ENCODE measurements at regions not wholly inside any gene's neighbourhood (a gene's known extent, or its start where the extent isn't known, plus 50 kb on each side); places are given as distances from the start of the nearest gene placed in this dataset.
"Not testable (repeated sequence)": the region's sequence is repeated elsewhere in the genome, so short reads cannot be mapped to it uniquely, and the experiment has no call there.

GRCh38 chr3:161893972-161894371 is 397.4 kb downstream of the OTOL1 start:
- DNase-seq = no peak
- intact Hi-C loops (cut with DNase I) = no loop called here

GRCh38 chr3:161894657-161895056 is 398.0 kb downstream of the OTOL1 start:
- intact Hi-C loops (cut with DNase I) = no loop called here
- no peak for DNase-seq

GRCh38 chr3:161905520-161906132 is 409.0 kb downstream of the OTOL1 start:
- intact Hi-C loops (cut with DNase I) = no loop called here

GRCh38 chr3:161913786-161914389 is 417.3 kb downstream of the OTOL1 start:
- DNase-seq = no peak
- intact Hi-C loops (cut with DNase I) = no loop called here

More at GRCh38 chr3:161905520-161906132, 409.0 kb downstream of the OTOL1 start:
- DNase-seq = no peak

- intact Hi-C loops (cut with DNase I) = loop anchor here (5.0 kb wide), 1 partner anchor 1127 kb away; no protein-coding TSS in a partner anchor
- DNase-seq = peak in 9 of 10 donors; percentile 28 to 91 (median 60)
These were observed 418.3 kb downstream of the OTOL1 start for GRCh38 chr3:161914703-161915417.

GRCh38 chr3:161915418-161915750 is 418.8 kb downstream of the OTOL1 start:
- intact Hi-C loops (cut with DNase I) = loop anchor here (5.0 kb wide), 1 partner anchor 1127 kb away; no protein-coding TSS in a partner anchor
- no peak for DNase-seq

GRCh38 chr3:161920196-161920595 is 423.6 kb downstream of the OTOL1 start:
- DNase-seq = no peak
- intact Hi-C loops (cut with DNase I) = no loop called here

GRCh38 chr3:161925749-161926360 is 429.2 kb downstream of the OTOL1 start:
- intact Hi-C loops (cut with DNase I) = no loop called here
- no peak for DNase-seq

- no peak for DNase-seq
- intact Hi-C loops (cut with DNase I) = no loop called here
These were observed 430.5 kb downstream of the OTOL1 start for GRCh38 chr3:161927131-161927530.

- intact Hi-C loops (cut with DNase I) = no loop called here
- DNase-seq = no peak
These were observed 443.5 kb downstream of the OTOL1 start for GRCh38 chr3:161939918-161940620.

- intact Hi-C loops (cut with DNase I) = no loop called here
- DNase-seq = no peak
These were observed 444.0 kb downstream of the OTOL1 start for GRCh38 chr3:161940621-161940965.

GRCh38 chr3:161941891-161942290 is 445.3 kb downstream of the OTOL1 start:
- intact Hi-C loops (cut with DNase I) = no loop called here
- no peak for DNase-seq

GRCh38 chr3:161943801-161944345 is 447.3 kb downstream of the OTOL1 start:
- DNase-seq; intact Hi-C loops (cut with DNase I): not testable (repeated sequence)

GRCh38 chr3:161946443-161946960 is 449.9 kb downstream of the OTOL1 start:
- no peak for DNase-seq
- intact Hi-C loops (cut with DNase I) = no loop called here

GRCh38 chr3:161950318-161950868 is 453.8 kb downstream of the OTOL1 start:
- DNase-seq = no peak
- intact Hi-C loops (cut with DNase I) = no loop called here

GRCh38 chr3:161957467-161957866 is 460.9 kb downstream of the OTOL1 start:
- intact Hi-C loops (cut with DNase I) = no loop called here
- no peak for DNase-seq

- no peak for DNase-seq
- intact Hi-C loops (cut with DNase I) = no loop called here
These were observed 468.2 kb downstream of the OTOL1 start for GRCh38 chr3:161964857-161965256.

GRCh38 chr3:161969867-161970266 is 473.3 kb downstream of the OTOL1 start:
- DNase-seq = no peak
- intact Hi-C loops (cut with DNase I) = no loop called here

- DNase-seq = peak in 1 of 10 donors; percentile 58
- intact Hi-C loops (cut with DNase I) = no loop called here
These were observed 478.6 kb downstream of the OTOL1 start for GRCh38 chr3:161975201-161975600.

- intact Hi-C loops (cut with DNase I) = no loop called here
- DNase-seq = no peak
These were observed 480.5 kb downstream of the OTOL1 start for GRCh38 chr3:161977063-161977462.

All from posterior cingulate gyrus (tissue), 11 donors.